ENCODE measurements at regions not wholly inside any gene's neighbourhood (a gene's known extent, or its start where the extent isn't known, plus 50 kb on each side); places are given as distances from the start of the nearest gene placed in this dataset.

- DNase-seq = no peak
These were observed 581.4 kb downstream of the USP25 start for GRCh38 chr21:16311229-16311628.

- DNase-seq = no peak
These were observed 582.5 kb downstream of the USP25 start for GRCh38 chr21:16312321-16312720.

- no peak for DNase-seq
These were observed 585.4 kb downstream of the USP25 start for GRCh38 chr21:16315223-16315622.

GRCh38 chr21:16318651-16319300 is 589.0 kb downstream of the USP25 start:
- DNase-seq = no peak

GRCh38 chr21:16320110-16320509 is 590.3 kb downstream of the USP25 start:
- no peak for DNase-seq

GRCh38 chr21:16322454-16322853 is 592.7 kb downstream of the USP25 start:
- DNase-seq = no peak

- DNase-seq = no peak
These were observed 593.8 kb downstream of the USP25 start for GRCh38 chr21:16323596-16323995.

DNA sequence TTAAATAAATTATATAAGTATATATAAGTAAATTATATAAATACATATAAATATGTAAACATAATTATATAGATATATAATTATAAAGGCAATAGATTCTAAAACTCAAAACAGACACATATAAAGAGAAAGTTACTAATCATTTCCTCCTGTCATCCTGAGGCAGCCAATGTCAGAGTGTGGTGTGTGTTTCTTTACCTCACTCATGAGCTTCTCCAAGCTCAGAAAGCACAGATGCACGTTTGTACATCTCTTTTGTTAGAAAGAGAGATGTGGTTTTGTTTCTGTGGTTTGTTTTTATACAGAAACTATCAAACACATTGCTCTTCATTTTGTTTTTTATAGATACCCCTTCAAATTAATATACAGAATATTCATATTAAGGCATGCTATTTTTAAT is 594.8 kb downstream of the USP25 start:
- no peak for DNase-seq

GRCh38 chr21:16330082-16330907 is 600.5 kb downstream of the USP25 start:
- DNase-seq = peak; percentile 14

DNA sequence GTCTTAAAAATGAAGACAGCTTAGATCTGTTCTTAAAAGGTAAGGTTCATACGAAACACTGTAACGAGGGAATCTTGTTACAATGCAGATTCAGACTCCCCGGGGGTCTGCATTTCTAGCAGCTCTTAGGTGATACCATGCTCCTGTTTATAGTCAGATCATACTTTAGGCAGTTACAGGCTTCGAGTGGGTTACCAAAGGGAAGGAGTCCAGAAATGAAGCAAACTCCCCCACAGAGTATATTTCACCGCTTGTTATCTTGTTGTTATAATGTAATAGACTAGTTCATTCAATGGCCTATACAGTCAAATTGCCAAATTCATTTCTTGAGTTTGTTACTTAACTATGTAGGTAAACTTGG is 601.1 kb downstream of the USP25 start:
- no peak for DNase-seq

DNA sequence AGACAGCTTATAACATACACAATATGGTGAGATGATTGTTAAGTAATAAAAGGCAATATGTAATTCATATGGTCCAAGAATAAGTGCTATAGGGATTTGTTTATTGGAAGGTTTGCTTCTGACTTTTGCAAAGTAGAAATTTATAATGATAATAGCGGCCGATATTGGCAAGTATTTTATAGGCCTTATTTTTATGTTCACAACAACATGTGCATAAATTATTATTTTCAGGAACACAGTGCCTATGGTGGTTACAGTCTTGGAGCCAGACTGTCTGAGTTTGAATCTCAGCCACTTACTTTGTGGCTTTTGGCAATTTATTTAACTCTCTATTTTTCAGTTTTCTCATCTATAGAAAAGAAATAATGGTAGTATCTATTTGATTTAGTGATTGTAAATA is 607.5 kb downstream of the USP25 start:
- no peak for DNase-seq

DNA sequence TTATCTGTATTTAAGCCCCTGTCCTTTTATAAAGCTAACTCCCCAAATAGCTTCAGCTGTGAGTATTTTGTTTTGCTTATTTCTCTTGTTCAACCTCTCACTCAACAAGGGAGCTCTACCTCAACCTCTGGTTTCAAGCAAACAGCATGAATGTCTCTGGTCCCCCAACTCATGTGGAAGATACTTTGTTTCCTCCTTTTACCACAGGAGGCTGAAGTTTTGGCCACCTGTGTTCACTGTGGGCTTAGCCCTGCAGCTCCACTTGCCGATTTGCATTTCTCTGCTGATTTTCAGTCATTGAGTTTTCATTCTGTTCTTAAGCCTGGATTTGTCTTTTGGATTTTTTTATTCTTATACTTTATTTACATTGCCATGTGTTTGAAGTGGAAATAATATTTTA is 613.1 kb downstream of the USP25 start:
- DNase-seq = no peak

DNA sequence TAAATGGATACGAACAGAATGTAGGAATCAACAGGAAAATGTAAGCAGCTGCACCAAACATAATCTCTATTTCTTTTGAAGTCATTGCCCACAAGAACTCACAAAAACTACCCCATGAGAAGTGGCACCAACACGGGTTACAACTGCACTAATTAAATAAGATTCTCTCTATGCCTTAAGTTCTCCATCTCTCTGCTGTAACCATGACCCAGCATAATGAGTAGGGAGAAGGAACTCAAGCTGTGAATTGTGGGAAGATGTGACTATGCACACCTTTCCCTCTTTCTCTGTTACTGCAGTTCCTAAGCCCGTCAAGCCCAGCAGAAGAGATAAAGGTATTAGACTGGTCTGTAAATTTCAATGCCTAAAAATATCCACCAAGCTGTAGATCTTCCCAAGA is 614.0 kb downstream of the USP25 start:
- no peak for DNase-seq

DNA sequence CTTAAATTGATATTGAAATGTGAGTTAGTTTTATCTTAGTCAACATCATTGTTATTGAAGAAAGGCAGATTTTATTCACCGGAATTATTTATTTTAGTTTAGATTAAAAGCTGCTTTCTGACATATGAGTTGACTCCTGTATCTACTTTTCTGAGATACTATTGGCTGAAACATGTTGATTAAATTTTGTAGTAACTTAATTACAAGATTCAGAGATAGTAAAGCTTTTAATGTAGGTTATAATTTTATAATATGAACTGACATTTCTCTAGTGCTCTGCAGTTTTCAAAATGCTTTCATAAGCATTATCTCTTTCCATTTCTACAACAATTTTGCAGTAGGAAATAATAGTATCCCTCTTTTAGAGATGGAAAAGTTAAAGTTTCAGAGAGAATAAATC is 616.0 kb downstream of the USP25 start:
- DNase-seq = no peak

DNA sequence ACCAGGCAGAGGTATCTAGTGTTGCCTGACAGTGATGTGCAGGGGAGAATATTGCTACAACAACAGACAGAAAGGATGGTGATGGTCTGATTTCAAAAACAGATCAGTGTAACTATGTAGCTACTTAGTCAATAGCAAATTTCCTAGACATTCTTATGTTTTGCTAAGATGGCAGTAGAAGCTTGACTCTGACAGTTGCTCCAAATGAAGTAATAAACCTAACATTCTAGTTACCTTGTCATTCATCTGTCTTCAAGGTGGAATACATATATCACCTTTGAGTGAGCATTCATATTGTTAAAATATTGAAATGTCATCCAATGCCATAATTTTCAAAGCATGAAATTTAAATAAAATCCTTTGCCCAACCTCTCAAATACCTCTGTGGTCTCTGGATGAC is 617.4 kb downstream of the USP25 start:
- no peak for DNase-seq

DNA sequence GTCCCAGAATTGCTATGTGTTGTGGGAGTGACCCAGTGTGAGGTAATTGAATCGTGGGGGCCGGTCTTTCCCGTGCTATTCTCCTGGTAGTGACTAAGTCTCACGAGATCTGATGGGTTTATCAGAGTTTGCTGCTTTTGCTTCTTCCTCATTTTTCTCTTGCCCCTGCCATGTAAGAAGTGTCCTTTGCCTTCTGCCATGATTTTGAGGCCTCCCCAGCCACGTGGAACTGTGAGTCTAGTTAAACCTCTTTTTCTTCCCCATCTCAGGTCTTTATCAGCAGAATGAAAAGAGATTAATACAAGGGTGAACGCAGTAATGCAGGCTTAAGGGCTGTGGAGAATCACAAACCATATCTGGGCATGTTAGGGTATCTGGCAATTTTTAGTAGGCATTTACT is 624.0 kb downstream of the USP25 start:
- no peak for DNase-seq

- no peak for DNase-seq
These were observed 628.2 kb downstream of the USP25 start for GRCh38 chr21:16357994-16358393.

- DNase-seq = no peak
These were observed 629.0 kb downstream of the USP25 start for GRCh38 chr21:16358784-16359183.

DNA sequence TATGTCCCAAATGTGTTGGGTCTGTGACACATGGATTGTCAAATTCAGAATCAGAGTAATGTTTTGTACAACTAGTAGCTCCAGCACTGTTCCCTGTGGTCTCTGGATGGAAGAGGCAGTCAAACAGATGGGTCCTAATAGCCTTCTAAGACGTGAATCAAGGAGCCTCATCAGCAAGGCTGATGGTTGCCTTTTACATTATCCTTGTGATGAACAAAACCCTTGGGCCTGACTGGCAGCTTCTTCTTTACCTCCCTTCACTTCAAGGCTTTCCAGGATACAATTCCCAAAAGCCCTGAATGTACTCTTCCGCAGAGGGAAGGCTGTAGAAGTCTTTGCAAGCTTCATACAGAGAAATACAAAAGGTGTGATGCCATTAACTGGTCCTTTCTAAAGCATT is 633.3 kb downstream of the USP25 start:
- no peak for DNase-seq

DNA sequence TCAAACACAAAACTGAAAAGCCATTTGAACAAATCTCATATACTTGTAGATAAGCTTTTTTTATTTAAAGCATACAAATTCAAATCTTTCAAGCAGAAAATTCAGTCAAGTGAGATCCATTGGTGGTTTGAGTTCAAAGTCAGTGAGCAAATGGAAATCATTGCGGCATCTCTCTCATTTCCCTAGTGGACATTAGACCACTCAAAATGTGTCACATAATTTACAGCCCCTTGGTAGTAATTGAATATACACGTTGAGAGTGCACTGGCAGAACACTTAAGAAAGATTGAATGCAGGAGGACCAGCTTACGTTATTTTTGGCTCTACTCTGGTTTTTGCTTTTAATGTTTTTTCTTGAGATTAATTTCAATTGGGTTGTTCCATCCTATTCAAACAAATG is 633.7 kb downstream of the USP25 start:
- no peak for DNase-seq

GRCh38 chr21:16366207-16366606 is 636.4 kb downstream of the USP25 start:
- no peak for DNase-seq

- no peak for DNase-seq
These were observed 637.3 kb downstream of the USP25 start for GRCh38 chr21:16367079-16367478.

GRCh38 chr21:16370186-16370585 is 640.4 kb downstream of the USP25 start:
- no peak for DNase-seq

GRCh38 chr21:16372586-16372985 is 642.8 kb downstream of the USP25 start:
- DNase-seq = no peak

DNA sequence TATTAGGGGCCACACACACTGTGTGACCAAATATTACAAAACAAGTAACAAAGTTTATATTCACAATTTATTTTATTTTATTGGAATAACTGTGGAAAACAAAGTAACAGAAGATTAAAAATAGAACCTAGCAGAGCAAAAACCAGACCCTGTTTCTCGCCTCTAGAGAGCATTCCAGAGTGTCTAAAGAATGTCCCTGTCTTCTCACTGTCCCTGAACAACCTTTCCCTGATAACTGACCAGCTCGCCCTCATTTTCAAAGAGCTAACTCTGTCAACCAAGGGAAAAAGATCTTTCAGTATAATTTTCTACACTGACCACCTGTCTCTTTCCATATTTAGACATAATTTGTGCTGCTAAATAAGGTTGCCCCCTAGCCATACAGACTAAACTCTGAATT is 646.9 kb downstream of the USP25 start:
- no peak for DNase-seq

Data from central memory CD4-positive, alpha-beta T cell (primary cell).